HG03066 (cell line): ENCODE measurements at regions not wholly inside any gene's neighbourhood (a gene's known extent, or its start where the extent isn't known, plus 50 kb on each side); places are given as distances from the start of the nearest gene placed in this dataset.

Source experiments
- ATAC-seq: cut with Tn5 transposase; IDR thresholded peaks from one replicate; pipeline ENCODE4 v1.9.1; 2021; ENCODE audit warnings: low read depth; ENCODE audit not compliant: unreplicated experiment

DNA sequence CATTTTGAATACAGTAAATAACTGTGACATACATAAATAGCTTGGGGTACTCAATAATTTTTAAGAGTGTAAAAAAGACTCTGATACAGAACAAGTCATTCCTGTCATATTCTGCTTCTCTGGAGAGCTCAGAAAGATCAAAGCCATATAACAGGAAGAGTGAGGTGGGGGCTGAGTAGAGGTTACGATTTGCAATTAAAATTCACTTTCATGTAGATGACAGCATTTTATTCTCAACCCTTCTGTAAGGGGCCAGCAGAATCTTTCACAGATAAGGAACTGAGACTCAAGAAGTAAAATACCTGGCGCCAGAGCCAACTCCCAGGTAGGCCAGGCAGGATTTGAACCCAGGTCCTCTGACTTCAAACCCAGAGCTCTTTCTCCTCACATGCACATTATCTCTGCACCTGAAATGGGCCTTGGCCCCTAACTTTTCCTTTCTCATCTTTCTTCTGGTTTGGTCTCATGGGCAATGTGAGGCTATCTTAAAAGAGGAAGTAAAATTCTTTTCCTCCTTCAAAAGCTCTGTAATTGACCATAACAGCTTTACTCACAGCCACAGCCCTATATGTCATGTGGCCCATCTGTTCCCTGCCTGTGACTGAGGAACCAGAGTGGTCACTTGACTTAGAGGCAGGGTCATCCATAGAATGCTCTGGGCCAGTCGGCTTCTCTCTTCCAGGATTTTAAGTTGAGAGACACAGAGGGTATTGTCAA lies 80.9 kb upstream of the SYT6 start:
- no peak for ATAC-seq

DNA sequence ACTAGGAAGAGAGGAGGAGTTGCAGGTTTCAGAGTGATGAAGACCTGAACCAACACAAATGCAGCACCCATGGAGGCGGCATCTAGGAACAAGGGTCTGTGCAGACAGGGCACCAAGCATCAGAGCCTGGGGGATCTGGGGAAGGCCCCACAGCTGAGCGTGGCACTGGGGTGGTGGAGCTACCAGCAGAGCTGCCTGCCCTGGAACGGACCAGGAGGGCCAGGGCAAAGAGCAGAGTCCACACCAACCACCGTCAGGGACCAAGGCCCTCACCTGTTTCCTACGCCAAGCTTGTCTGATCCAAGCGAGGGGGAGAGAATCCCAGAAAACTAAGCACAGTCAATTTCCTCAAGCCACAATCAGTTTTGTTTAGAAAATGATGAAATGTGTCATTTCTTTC lies 79.0 kb upstream of the SYT6 start:
- no peak for ATAC-seq

GRCh38 chr1:114231301-114231700 lies 77.6 kb upstream of the SYT6 start:
- no peak for ATAC-seq

DNA sequence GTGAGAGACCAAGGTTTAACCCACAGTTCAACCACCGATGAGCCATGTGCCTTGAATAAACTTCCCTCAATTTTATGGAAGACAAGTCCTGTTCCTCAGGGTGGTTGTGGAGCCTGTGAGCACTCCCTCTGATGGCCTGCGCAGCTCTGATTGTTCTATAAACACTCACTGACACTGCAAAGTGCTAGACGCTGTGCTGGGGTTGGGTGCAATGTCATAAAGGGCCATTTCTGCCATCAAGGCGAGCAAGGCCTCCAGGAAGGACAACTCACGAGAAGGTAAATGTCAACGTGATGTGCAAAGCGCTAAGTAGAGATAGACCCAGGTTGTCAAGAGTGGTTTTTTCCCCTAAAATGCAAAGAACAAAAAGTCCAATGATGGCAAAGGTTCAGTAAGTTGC lies 75.7 kb upstream of the SYT6 start:
- ATAC-seq: no peak

- no peak for ATAC-seq
These were observed 73.4 kb upstream of the SYT6 start for GRCh38 chr1:114227059-114227458.

GRCh38 chr1:114224196-114224907 lies 70.7 kb upstream of the SYT6 start:
- ATAC-seq: no peak

GRCh38 chr1:114222920-114223319 lies 69.3 kb upstream of the SYT6 start:
- ATAC-seq: no peak

DNA sequence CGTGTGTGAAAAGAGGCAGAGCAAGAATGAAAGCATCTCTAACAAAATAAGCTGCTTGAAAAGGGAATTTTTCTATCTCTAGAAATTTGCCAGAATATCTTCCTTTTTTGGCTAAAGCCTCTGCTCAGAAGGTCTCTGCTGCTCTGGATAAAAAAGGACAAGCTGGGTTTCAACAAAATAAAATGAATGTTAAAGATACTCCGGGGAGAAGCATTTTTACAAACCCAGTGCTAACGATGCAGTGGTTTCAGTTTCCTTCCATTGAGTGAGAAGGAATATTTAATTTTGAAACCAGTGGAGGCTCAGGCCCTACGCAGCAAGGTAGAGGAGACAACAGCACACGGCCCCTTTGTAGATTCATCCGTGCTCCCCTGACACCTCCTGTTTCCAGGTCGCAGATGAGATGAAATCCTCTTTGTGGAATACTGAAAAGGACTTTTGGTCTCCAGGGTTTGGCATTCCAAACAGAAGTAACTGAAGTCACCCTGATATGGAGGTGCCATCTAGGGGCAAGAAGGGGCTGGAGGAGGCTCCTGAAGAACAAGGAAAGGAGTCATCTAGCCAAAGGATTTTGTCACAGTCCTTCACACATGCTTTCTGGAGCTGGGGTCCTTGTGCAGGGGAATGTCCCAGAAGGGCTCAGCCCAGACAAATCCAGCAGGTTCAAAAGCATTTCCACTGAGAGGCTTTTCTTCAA lies 65.7 kb upstream of the SYT6 start:
- ATAC-seq: no peak

DNA sequence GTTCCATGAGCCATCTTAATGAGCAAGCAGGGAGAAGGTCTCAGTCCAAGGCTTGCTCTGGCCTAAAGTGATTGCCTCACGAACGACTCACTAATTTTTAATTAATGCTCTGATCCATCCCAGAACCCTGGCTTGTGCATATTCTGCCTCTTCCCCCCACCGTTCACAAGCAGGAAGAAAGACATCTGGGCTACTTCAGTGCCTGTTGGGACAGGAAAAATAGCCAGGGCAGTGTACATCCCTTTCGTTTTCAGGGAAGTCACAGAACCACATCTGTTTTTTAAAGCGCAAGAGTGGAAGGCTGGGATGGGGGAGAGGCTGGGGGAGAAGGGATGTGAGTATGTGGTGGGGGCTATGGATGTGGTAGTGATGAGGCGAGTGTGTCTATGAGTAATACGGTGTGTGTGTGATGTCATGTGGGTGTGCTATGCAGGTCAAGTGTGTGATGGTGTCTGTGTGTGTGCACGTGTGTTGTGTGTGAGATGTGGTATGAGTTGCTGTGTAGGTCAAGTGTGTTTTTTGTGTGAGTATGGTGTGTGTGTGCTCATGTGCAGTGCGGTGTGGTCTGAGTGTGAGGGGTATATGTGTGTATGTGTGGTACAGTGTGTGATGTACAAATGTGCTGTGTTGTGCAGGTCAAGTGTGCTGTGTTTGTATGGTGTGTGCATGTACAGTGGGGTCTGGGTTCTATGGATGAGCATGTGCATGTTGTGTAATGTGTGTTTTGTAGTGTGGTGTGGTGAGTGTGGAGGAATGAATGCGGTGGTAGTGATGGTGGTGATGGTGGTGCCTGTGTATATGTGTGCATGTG lies 64.9 kb upstream of the SYT6 start:
- no peak for ATAC-seq

- no peak for ATAC-seq
These were observed 62.9 kb upstream of the SYT6 start for GRCh38 chr1:114216431-114217173.

DNA sequence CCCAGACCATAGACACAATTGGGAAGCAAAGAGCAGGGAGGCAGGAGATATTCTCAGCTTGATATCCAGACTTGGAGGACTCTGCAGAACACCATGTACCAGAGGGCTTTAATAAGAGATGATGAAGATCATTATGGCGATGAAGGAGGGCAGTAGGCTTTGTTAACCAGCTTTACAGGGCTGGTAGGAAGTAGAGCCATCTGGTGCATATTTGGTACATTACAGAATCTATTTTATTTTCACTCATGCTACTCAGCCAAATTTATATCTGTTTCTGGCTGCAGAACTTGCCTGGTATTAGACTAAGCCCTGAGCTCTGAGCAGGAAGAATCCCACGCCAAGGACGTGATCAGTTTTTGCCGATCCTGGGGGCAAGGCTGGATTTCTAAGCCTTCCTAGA lies 61.8 kb upstream of the SYT6 start:
- no peak for ATAC-seq

GRCh38 chr1:114214016-114214415 lies 60.3 kb upstream of the SYT6 start:
- ATAC-seq: no peak

GRCh38 chr1:114209971-114210370 lies 56.3 kb upstream of the SYT6 start:
- no peak for ATAC-seq

DNA sequence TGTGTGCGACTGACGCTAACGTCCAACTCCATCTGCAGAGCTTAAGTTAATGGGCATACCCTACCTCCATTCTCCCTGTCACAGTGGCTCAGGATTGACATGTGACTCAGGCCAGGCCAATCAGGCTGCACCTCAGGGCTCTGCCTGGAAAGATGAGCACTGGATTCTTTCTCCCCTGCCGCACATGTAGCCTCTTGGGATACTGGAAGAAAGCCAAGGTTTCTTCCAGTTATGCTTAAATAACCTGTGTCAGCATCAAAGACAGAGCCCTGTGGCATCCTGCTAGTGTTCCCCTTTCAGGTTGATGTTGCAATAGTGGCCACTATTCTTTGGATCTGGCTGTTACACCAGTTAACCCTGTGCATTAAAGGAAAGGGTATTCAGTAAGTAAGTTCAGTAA lies 55.0 kb upstream of the SYT6 start:
- ATAC-seq: no peak

DNA sequence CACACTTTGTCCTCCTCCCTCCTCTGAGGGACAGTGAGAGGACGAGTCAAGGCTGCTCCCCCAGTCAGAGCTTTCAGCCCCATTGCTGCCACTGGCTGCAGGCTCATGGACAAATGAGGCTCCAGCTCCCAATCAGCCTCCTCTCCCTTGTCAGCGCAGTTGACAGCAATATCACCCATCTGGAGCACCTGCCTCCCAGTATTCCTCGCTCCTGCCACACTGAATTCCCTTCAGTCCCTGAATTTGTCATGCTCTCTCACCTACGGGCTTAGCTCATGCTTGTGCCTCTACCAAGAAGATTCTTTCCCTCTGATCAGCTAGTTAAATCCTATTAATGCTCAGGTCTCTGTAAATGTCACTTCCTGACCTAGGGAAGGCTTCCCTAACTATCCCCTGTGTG lies 54.4 kb upstream of the SYT6 start:
- ATAC-seq: no peak

- no peak for ATAC-seq
These were observed 54.0 kb upstream of the SYT6 start for GRCh38 chr1:114207635-114208034.

DNA sequence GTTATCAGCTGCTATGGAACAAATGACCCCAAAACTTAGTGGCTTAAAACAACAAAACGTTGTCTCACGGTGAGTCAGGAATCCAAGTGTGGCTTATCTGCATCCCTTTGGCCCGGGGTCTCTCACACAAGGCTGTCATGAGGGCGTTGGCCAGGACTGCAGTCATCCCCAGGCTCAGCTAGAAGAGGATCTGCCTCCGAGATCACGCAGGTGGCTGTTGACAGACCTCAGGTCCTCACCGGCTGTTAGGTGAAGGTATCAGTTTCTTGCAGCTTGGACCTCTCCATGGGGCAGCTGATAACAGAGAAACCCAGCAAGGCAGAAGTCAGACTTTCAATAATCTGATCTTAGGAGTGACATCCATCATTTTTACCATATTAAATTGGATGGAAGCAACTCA lies 52.7 kb upstream of the SYT6 start:
- no peak for ATAC-seq

GRCh38 chr1:114203595-114204128 lies 50.0 kb upstream of the SYT6 start:
- ATAC-seq: no peak
